Activated CD8-positive, alpha-beta T cell treated with anti-CD3 and anti-CD28 coated beads for 36 hours (primary cell): ENCODE measurements at regions not wholly inside any gene's neighbourhood (a gene's known extent, or its start where the extent isn't known, plus 50 kb on each side); places are given as distances from the start of the nearest gene placed in this dataset.
"Not testable (repeated sequence)": the region's sequence is repeated elsewhere in the genome, so short reads cannot be mapped to it uniquely, and the experiment has no call there.

Source experiments
- ATAC-seq: fragments of 200-7000 bp; cut with Tn5 transposase; one replicate; pipeline ENCODE4 v1.10.0; 2021; ENCODE audit warnings: mild to moderate bottlenecking, moderate library complexity
- CTCF ChIA-PET: fragments of 350-600 bp; sonication (Branson Sonifier 250); formaldehyde crosslinking; loops from one replicate; lab custom pipeline; 2021; ENCODE audit warnings: antibody characterized with exemption; lab: Charles Lee
- POLR2A ChIA-PET: fragments of 350-600 bp; sonication (Branson Sonifier 250); formaldehyde crosslinking; loops from one replicate; lab custom pipeline; 2021; ENCODE audit warnings: antibody characterized with exemption; lab: Charles Lee
- DNase-seq: peaks from one replicate; pipeline ENCODE4 v3.0.0-alpha.2; 2020
- H3K27ac Mint-ChIP-seq: one replicate; pipeline ENCODE4 v1.8.0; 2021; ENCODE audit warnings: mild to moderate bottlenecking, mixed read lengths
- H3K27me3 Mint-ChIP-seq: one replicate; pipeline ENCODE4 v1.8.0; 2021; ENCODE audit warnings: mixed read lengths
- H3K36me3 Mint-ChIP-seq: one replicate; pipeline ENCODE4 v1.8.0; 2021; ENCODE audit warnings: low read depth, mixed read lengths
- H3K4me1 Mint-ChIP-seq: one replicate; pipeline ENCODE4 v1.8.0; 2021; ENCODE audit warnings: low read depth, mixed read lengths
- H3K4me3 Mint-ChIP-seq: one replicate; pipeline ENCODE4 v1.8.0; 2021; ENCODE audit warnings: mild to moderate bottlenecking, moderate library complexity, mixed read lengths
- H3K9me3 Mint-ChIP-seq: one replicate; pipeline ENCODE4 v1.8.0; 2021; ENCODE audit warnings: mixed read lengths
- CTCF ChIP-seq: fragments of 200-600 bp; IDR thresholded peaks from one replicate; pipeline ENCODE4 v1.8.0; 2022; ENCODE audit warnings: antibody characterized with exemption, mild to moderate bottlenecking
- intact Hi-C: fragments of 100-400 bp; cut with micrococcal nuclease; formaldehyde crosslinking; loops from one replicate; pipeline ENCODE4 v1.10.0; 2022

- ChIA-PET CTCF (no interaction called here), POLR2A (no interaction called here)
- Mint-ChIP-seq H3K4me3 (no peak overlapping the region), H3K4me1 (no peaks in the 10 kb centered on the region), H3K9me3 (peaks cover 7% of the 10 kb centered on the region), H3K36me3 (no peaks in the 10 kb centered on the region), H3K27me3 (no peaks in the 10 kb centered on the region), H3K27ac (no peak overlapping the region)
- no peak for TF ChIP-seq CTCF
- no peak for DNase-seq
- intact Hi-C loops: no loop called here
- no peak for ATAC-seq
Observed at GRCh38 chr17:54559883-54560282, 340.8 kb upstream of the TOM1L1 start.

GRCh38 chr17:54608634-54609155 lies 292.0 kb upstream of the TOM1L1 start:
- Mint-ChIP-seq H3K36me3 (no peaks in the 10 kb centered on the region), H3K4me3 (no peak overlapping the region), H3K27ac (no peak overlapping the region), H3K27me3 (no peaks in the 10 kb centered on the region), H3K4me1 (no peaks in the 10 kb centered on the region), H3K9me3 (peaks cover 26% of the 10 kb centered on the region)
- intact Hi-C loops: no loop called here
- DNase-seq (no peak), ATAC-seq (no peak)
- ChIA-PET POLR2A (no interaction called here), CTCF (no interaction called here)
- TF ChIP-seq CTCF: no peak

GRCh38 chr17:54620399-54620978 lies 280.2 kb upstream of the TOM1L1 start:
- TF ChIP-seq CTCF: no peak
- ATAC-seq (no peak), DNase-seq (no peak)
- CTCF ChIA-PET: no interaction called here
- H3K9me3 Mint-ChIP-seq: peaks cover 11% of the 10 kb centered on the region
- POLR2A ChIA-PET: no interaction called here
- H3K4me1 Mint-ChIP-seq: no peaks in the 10 kb centered on the region
- intact Hi-C loops: no loop called here
- no peaks in the 10 kb centered on the region for H3K27me3 Mint-ChIP-seq
- no peak overlapping the region for H3K4me3 Mint-ChIP-seq
- H3K27ac Mint-ChIP-seq: no peak overlapping the region
- no peaks in the 10 kb centered on the region for H3K36me3 Mint-ChIP-seq

- no peak for TF ChIP-seq CTCF
- Mint-ChIP-seq H3K4me3 (no peak overlapping the region), H3K27me3 (no peaks in the 10 kb centered on the region), H3K27ac (no peak overlapping the region), H3K4me1 (no peaks in the 10 kb centered on the region), H3K9me3 (peaks cover 9% of the 10 kb centered on the region), H3K36me3 (no peaks in the 10 kb centered on the region)
- intact Hi-C loops: no loop called here
- ChIA-PET CTCF (no interaction called here), POLR2A (no interaction called here)
- DNase-seq (no peak), ATAC-seq (no peak)
Observed at GRCh38 chr17:54623746-54624145, 276.9 kb upstream of the TOM1L1 start.

GRCh38 chr17:54626146-54626703 lies 274.4 kb upstream of the TOM1L1 start:
- ChIA-PET POLR2A (no interaction called here), CTCF (no interaction called here)
- Mint-ChIP-seq H3K4me1 (no peaks in the 10 kb centered on the region), H3K9me3 (peaks cover 2% of the 10 kb centered on the region), H3K4me3 (no peak overlapping the region), H3K27ac (no peak overlapping the region), H3K27me3 (no peaks in the 10 kb centered on the region), H3K36me3 (no peaks in the 10 kb centered on the region)
- TF ChIP-seq CTCF: no peak
- intact Hi-C loops: no loop called here
- no peak for DNase-seq
- ATAC-seq: no peak

GRCh38 chr17:54639426-54639825 lies 261.2 kb upstream of the TOM1L1 start:
- DNase-seq, intact Hi-C loops, H3K4me3 Mint-ChIP-seq, H3K27ac Mint-ChIP-seq, CTCF ChIA-PET, ATAC-seq, H3K36me3 Mint-ChIP-seq, H3K4me1 Mint-ChIP-seq, H3K9me3 Mint-ChIP-seq, H3K27me3 Mint-ChIP-seq, POLR2A ChIA-PET: not testable (repeated sequence)
